Left kidney (tissue), 1 donor: ENCODE measurements at regions not wholly inside any gene's neighbourhood (a gene's known extent, or its start where the extent isn't known, plus 50 kb on each side); places are given as distances from the start of the nearest gene placed in this dataset.

Experiments used
- DNase-seq: peaks from one replicate; pipeline ENCODE4 v3.0.0-alpha.2; 2013

- DNase-seq, result no peak
Measured at GRCh38 chr2:153196378-153197058, 282.0 kb downstream of the RPRM start.

DNA sequence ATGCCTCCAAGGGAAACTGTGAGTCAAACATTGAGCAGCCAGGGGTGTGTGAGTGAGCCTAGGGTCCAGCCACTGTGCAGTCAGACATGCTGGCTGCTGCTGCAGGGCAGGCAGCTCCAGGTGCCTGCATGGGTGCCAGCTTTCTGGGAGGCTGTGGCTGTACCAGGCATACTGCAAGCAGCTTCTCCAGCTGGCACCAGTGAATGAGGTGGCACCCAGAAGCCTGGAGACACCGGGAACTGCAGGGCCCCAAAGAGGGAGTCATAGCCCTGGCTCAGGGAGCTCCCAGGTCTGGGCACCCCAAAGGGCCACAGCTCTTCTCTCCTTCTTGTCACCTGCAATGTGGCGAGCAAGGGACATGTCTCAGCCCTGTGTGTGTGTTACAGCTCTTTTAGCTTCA, 283.2 kb downstream of the RPRM start:
- DNase-seq, result no peak

DNA sequence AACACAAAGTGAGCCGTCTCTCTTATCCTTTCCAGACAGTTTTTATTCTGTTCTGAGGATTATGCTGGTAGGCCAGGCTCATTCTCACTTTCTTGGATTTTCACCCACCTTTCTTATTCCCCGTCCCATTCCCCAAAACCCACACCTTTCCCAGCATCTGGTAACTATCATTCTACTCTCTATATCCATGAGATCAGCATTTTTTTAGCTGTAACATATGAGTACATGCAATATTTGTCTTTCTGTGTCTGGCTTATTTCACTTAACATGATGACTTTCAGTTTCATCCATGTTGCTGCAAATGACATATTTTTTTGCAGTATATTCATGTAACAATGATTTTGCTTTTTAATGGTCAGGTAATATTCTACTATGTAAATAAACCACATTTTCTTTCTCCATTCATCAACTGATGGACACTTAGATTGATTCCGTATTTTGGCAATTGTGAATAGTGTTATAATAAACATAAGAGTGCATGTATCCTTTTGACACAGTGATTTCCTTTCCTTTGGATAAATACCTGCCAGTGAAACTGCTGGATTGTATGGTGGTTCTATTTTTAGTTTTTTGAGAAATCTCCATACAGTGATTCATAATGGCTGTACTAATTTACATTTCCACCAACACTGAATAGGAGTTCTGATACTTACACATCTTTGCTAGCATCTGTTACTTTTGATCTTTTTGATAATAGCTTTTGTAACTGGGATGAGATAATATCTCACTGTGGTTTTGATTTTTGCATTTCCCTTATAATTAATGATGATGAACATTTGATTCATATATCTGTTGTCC, 289.3 kb downstream of the RPRM start:
- no peak for DNase-seq

- DNase-seq, result no peak
Measured at GRCh38 chr2:153179808-153180207, 298.8 kb downstream of the RPRM start.

GRCh38 chr2:153169609-153170008, 309.0 kb downstream of the RPRM start:
- no peak for DNase-seq

GRCh38 chr2:153165021-153165420, 313.5 kb downstream of the RPRM start:
- no peak for DNase-seq

- peak; percentile 38 for DNase-seq
Measured at GRCh38 chr2:153163055-153163454, 315.5 kb downstream of the RPRM start.

GRCh38 chr2:153156743-153157142, 321.8 kb downstream of the RPRM start:
- DNase-seq, result no peak

- DNase-seq, result no peak
Measured at GRCh38 chr2:153152036-153152435, 326.5 kb downstream of the RPRM start.

- no peak for DNase-seq
Measured at GRCh38 chr2:153145470-153145978, 333.0 kb downstream of the RPRM start.

DNA sequence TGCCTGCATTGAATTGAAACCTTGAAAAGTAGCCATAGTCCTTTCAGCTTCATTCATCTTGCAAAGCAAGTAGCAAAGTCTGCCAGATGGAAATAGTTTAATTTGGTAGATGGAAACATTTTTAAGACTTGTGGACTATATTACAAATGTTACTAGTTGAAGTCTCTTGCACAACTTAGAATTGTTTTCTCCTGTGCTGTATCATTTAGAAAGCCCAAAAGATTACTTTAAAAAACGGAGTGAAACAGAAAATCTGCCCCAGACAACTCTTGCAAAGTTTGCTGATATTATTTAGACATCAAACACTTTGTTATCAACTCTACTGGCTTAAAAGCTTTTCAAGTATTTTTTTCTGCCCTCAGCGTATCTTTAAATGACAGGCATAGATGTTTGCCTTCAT, 335.0 kb downstream of the RPRM start:
- DNase-seq, result no peak

- no peak for DNase-seq
Measured at GRCh38 chr2:153140498-153140897, 338.1 kb downstream of the RPRM start.

DNA sequence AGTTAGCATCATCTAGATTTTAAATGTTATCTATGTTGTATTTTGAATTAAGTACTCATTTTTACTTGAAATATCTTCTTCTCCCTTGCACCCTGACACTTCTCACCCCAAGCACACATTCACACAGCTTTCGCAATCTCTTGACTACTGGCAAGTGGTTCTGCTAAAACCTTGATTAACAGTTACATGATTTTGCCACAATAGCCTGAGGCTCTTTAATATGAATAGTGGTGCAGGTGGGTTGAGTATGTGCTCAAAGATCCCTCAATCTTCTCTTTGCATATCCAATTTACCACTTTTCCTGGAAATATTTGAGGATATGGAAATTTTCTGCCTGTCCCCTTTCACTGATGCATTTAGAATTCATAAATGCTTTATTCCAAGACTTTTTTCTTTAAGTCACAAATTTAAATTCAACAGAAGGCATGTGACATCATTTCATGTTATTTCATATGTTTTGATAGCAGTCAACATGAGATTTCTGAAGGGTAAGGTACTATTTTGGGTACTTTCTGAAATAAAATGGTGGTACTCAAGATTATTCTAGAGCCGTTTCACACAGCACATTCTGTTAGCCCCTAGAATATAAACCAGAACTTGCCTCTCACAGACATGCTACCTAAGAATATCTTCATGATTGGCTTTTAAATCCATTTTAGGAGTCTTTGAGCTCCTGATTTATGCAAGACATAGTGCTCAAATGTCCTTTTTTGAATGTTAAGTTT, 339.7 kb downstream of the RPRM start:
- DNase-seq, result no peak

GRCh38 chr2:153136216-153136615, 342.3 kb downstream of the RPRM start:
- no peak for DNase-seq

GRCh38 chr2:153134725-153135124, 343.8 kb downstream of the RPRM start:
- no peak for DNase-seq

DNA sequence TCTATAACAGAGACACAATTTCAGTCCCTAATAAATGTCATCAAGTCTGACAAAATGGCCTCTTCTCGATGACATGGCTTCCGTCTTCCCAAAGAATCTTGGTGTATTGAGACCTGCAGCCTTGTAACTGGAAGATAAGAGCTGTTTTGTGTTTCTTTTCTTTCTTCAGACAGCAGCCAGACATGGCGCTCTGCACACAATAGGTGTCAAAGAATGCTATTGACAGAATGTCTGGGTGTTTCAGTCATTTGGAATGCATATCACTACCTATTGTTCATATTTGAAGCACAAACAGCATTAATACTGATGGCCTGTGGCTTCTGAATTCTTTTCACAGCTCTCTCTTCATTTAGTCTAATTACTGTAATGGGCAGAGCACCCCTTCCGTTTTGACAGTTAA, 344.8 kb downstream of the RPRM start:
- no peak for DNase-seq

- DNase-seq, result peak; percentile 12
Measured at GRCh38 chr2:153132418-153132817, 346.1 kb downstream of the RPRM start.

GRCh38 chr2:153115141-153115540, 363.4 kb downstream of the RPRM start:
- no peak for DNase-seq

DNA sequence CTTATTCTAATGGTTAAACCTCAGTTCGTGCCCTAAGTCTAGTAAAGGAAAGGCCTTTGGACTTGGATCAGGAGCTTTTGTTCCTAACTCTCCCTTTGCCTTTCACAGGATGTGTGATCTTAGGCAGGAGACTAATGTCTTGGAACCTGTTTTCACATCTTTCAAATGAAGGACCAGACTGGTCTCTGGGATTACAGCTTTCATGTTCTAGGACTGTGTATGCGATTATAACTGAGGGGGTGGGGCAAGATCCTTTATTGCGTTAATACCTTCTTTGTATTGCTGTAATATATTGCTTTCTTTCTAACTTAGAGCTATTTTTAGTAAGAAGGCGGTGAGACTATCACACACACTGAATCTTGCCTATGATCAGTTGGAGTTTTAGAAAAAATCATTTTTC, 368.1 kb downstream of the RPRM start:
- no peak for DNase-seq

DNA sequence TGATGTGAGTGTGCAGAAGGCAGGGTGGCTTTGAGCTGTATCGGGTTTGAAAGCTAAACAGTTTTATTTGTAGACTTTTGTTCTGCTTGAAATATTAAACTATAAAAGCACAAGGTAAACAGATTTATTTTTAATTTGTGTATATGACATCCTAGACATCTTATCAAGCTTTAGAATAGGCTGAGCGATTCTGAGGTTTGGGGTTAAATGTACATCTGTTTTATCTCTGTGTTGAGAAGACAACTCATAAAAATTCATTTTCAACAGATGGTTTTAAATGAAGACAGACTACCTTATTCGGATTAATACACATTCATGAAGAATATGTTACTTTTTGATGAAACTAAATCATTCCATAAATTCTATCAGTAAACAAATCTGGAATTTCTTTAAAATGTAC, 368.8 kb downstream of the RPRM start:
- no peak for DNase-seq

DNA sequence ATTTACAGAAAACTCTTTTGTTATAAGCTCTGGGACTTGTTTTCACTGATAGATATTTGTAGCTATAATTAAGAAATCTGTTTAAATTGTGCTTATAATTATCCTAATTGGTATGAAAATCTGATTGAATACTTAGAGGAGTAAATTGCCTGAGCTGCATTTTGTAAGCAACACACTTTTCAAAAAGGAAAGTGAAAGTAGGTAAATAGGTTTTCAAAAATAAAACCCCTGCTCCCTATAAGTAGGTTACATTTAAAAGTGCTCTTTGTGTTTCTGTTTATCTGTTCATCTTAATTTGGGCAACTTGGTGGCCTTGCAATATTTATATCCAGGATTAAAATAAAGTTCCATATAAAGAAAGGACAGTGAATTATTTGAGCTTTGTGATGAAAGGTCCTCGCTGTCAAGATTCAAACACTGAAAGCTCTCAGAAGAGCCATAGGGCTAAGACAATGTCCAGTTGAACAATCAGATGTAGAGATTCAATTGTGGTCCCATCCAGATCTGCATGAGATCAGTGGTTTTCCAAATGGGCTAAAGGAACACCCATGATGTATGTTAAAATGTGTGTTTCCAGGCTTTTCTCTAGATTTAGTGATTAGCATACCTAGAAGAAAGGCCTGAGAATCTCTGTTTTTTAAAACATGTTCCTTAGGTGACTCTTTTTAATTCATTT, 371.6 kb downstream of the RPRM start:
- no peak for DNase-seq

GRCh38 chr2:153105829-153106578, 372.6 kb downstream of the RPRM start:
- DNase-seq, result no peak
